DMS 273 treated with DMSO at 0.1 percent for 48 hours (cell line): ENCODE measurements at regions not wholly inside any gene's neighbourhood (a gene's known extent, or its start where the extent isn't known, plus 50 kb on each side); places are given as distances from the start of the nearest gene placed in this dataset.

ENCODE experiments used
- DNase-seq: peaks from one replicate; lab custom pipeline; 2025; lab: John Stamatoyannopoulos, UW

- DNase-seq: no peak
Observed at GRCh38 chr13:72244788-72245187, 377.8 kb upstream of the DACH1 start.

- no peak for DNase-seq
Observed at GRCh38 chr13:72230131-72230530, 363.1 kb upstream of the DACH1 start.

GRCh38 chr13:72229067-72229466, 362.1 kb upstream of the DACH1 start:
- DNase-seq: no peak

DNA sequence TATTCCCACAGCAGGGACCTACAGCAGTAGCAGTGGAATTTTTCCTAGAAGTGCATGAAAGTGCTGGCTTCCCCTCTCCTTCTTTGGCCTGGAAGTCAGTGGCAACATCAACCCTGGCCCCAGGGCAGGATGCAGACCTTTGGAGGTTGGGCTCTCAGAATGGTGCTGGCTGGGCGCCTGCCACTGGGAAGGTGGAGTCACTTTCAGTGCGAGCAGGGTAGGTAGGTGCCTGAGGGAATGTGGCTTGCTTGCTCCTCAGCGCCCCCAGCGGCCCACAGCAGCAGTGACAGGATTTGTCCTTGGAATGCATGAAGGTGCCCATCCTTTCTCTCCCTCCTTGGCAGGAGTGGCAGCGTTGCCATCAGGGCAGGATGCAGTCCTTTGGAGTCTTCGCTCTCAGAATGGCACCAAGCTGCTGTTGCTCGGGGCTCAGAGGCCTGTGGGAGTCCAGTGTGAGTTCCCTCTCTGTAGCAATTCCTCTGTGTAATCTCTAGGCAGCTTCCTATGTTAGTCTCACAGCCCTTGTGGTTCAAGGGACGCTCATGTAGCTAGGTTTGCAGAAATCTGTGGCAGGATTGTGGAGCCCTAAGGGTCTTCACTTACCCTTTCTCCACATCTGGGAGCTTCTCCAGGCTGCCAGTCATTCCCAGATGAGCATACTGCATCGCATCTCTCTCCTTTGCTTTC, 354.4 kb upstream of the DACH1 start:
- no peak for DNase-seq

DNA sequence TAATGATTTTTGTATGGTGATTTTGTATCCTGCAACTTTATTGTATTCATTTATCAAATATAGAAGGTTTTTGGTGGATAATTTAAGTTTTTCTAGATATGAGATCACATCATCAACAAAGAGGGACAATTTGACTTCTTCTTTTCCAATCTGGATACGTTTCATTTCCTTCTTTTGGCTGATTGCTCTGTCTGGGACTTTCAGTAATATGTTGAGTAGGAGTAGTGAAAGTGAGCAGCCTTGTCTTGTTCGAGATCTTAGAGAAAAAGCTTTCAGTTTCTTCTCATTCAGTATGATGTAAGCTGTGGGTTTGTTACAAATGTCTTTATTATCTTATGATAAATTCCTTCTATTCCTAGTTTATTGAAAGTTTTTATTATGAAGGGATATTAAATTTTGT, 352.0 kb upstream of the DACH1 start:
- no peak for DNase-seq

DNA sequence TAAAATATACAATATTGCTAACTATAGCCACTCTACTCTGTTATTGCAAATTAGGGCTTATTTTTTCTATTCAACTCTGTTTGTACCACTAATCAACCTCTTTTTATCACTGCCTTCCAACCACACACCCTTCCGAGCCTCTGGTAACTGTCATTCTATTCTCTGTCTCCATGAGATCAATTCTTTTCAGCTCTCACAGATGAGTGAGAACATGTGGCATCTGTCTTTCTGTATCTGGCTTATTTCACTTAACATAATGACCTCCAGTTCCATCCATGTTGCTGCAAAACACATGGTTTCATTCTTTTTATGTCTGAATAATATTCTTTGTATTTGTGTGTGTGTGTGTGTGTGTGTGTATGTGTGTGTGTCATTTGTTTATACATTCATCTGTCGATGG, 350.1 kb upstream of the DACH1 start:
- DNase-seq: no peak

- DNase-seq: no peak
Observed at GRCh38 chr13:72208112-72208645, 341.2 kb upstream of the DACH1 start.

GRCh38 chr13:72205773-72206172, 338.8 kb upstream of the DACH1 start:
- no peak for DNase-seq

GRCh38 chr13:72204291-72204690, 337.3 kb upstream of the DACH1 start:
- peak; percentile 1 for DNase-seq

- no peak for DNase-seq
Observed at GRCh38 chr13:72201726-72202125, 334.7 kb upstream of the DACH1 start.

DNA sequence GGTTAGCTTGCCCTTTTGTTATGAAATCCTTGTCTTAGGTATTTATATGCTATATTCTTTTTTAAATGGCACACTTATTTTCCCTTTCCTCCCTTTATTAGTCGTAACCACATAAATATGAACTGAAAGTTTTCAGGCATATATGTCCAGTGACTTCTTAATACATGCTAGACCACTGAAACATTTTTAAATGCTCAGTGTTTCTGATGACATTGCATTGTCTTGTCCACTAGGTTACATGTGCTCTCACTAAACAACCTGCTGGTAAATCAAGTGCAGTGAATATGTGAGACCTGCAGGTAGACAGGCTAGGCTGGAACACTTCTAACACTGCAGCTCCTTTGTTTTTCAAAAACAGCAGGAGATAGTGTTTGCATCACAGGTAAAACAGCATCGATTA, 332.6 kb upstream of the DACH1 start:
- no peak for DNase-seq

DNA sequence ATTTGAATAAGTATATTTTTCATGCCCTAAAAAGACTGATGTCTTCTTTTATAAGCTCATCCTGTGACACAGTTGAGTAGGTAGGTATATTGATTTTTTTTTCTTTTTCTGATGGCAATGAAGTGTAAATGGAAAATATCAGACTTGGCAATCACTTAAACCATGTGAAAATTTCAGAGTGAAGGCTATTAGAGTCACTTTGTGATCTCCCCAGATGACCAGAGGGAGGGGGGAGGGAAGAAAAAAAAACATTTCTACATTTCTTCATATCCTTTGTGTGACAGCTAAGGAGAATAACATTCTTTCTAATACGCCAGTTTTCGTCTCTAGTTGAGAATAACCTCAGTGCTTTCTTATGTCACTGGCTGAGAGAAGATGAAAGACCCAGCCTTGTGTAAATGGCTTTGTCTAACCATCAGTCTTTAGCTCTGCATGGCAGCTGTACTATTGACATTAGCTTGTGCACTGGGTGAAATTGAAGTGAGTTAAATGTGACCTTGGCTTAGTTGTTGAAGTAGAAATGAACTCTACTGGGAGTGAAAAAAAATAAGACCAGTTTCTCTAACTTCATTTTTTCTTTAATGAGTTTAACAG, 332.1 kb upstream of the DACH1 start:
- DNase-seq: no peak

- no peak for DNase-seq
Observed at GRCh38 chr13:72198042-72198441, 331.0 kb upstream of the DACH1 start.

- DNase-seq: no peak
Observed at GRCh38 chr13:72195044-72195704, 328.2 kb upstream of the DACH1 start.

- no peak for DNase-seq
Observed at GRCh38 chr13:72194523-72194922, 327.5 kb upstream of the DACH1 start.

- no peak for DNase-seq
Observed at GRCh38 chr13:72186730-72187422, 319.9 kb upstream of the DACH1 start.

DNA sequence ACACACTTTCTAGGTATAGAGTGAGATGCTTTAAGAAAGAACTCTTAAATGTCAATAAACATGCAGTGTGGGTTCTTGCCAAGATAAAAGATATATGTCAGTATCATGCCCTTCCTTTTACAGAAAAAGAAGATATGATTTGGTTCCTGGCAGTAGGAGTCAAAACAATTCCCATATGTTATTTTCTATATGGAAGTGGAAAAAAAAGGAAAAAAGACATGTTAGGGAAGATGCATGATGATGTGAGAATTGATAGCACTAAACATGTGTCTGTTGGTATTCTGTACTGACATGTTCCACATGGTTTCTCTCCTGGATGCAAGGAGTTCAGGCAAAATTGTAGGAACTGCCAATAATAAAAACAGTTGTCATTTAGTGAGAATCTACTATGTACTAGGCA, 318.8 kb upstream of the DACH1 start:
- DNase-seq: no peak

DNA sequence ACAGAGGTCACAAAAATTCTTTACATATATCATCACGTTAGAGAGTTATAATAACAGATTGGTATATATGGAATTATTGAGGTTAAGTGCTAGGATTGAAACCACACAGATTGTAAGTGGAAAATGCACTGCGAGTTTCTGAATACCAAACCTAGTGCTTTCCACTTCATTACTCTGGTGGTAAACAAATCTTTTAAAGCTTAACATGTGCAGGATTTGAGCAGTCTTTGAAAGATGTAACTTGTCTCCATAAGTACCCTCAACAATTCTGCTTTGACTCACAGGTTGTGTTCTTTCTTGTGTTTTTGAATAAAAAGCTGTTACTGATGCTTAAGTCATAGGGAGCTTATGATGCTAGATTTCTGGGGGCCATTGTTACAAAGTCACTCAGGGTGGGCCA, 314.7 kb upstream of the DACH1 start:
- DNase-seq: no peak

DNA sequence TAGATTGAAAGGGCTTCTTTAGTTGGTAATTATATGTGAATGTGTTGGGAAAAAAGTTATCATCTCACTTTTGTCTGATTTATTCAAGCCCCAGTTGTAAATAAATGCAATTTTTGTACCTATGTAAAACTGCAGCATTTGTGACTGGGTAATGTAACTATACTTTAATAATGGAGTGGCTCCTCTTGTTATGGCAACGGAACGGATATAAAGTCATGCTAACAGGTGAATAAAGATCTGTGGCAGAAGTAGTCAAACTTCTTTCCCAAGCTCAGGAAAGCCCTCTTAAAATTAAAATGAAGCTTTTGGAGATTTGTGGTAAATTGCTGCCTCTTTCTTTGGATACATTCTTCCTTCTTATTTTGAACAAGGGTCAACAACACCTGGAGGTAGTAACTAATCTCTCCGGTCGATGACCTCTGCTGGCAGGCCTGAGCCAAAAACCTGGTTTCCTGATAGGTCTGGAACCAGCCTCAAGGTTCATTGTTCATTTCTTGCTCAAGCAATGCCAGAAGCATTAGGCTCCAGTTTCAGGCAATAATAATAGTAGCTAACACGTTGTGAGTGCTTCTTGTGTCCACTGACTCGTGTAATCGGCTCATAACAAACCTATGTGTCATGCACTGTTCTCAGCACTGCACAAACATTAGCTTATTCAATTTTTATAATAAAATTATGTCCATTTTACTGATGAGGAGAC, 313.4 kb upstream of the DACH1 start:
- DNase-seq: no peak

DNA sequence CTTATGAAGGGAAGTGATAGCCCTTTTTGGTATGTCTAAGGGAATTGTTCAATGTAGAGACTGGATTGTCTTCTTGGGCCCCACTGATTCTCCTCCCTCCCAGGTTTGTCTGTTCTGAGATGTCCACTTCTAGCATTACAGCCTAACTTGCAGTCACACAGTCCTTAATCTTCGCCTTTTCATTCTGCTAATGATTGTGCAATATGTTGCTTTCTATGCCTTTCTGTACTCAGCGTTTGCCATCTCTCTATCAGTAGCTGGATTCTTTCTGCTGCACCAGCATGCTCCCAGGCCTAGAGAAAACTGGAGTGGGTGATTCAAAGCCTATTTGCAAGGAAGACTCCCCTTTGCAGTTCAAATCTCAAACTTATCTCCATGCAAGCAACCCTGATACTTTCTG, 307.5 kb upstream of the DACH1 start:
- no peak for DNase-seq

GRCh38 chr13:72170571-72170970, 303.6 kb upstream of the DACH1 start:
- no peak for DNase-seq
